ENCODE measurements at regions not wholly inside any gene's neighbourhood (a gene's known extent, or its start where the extent isn't known, plus 50 kb on each side); places are given as distances from the start of the nearest gene placed in this dataset.

DNA sequence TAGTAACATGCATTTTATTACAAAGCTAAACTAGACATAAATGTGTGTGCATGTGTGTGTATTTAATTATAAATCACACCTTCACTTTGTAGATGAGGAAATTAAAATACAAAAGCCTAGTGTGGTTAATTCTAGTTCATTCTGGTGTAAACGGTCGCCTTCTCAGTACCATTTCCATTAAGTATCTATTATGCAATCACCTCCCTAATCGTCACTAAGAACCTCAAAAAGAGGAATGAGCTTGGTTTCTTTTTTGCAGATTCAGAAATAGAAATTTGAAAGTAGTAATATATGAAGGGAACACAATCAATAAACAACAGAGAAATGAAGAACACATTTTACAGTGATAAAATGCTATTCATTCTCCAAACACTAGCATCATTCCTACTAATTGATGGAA, 233.2 kb downstream of the ZBBX start:
- Histone ChIP-seq H3K4me2 (replicated peaks; ENCODE audit: extremely low read depth, low read length, poor library complexity, severe bottlenecking) (peak overlapping the region; percentile 41), H3K36me3 (replicated peaks in 1 of 2; ENCODE audit: control insufficient read depth in 1 of 2, insufficient read depth in 2 of 2, low read length in 2 of 2) (no peaks in the 10 kb centered on the region), H3K79me2 (ENCODE audit: insufficient read depth, low read length) (no peaks in the 10 kb centered on the region), H4K20me1 (ENCODE audit: insufficient read depth, low read length) (no peaks in the 10 kb centered on the region), H3K4me3 (replicated peaks in 1 of 3; ENCODE audit: low read depth in 2 of 3, low read length in 3 of 3) (no peak overlapping the region), H3K4me1 (ENCODE audit: control insufficient read depth in 1 of 2, insufficient read depth in 2 of 2, low read length in 2 of 2) (peaks cover 16 to 30% of the 10 kb centered on the region in 2 donors), H3K27ac (ENCODE audit: low read depth in 1 of 2, low read length in 2 of 2) (peak overlapping the region in 1 of 2 donors; percentile 42), H2AFZ (ENCODE audit: insufficient read depth, low read depth, low read length, poor library complexity, severe bottlenecking) (no peak overlapping the region), H3K9me3 (replicated peaks in 1 of 2; ENCODE audit: control insufficient read depth in 1 of 2, insufficient read depth in 1 of 2, low read length in 2 of 2) (no peaks in the 10 kb centered on the region), H3K9ac (ENCODE audit: insufficient read depth, low read length, poor library complexity, severe bottlenecking) (no peak overlapping the region), H3K27me3 (ENCODE audit: control insufficient read depth in 2 of 2, insufficient read depth in 2 of 2, low read length in 2 of 2) (no peaks in the 10 kb centered on the region)
- peaks cover 0 to 3% of the 10 kb centered on the region in 2 donors for H3K36me3 Mint-ChIP-seq
- intact Hi-C loops (cut with micrococcal nuclease): no loop called here
- H3K9me3 Mint-ChIP-seq: peaks cover 0 to 8% (median 4%) of the 10 kb centered on the region in 7 donors
- DNase-seq: peak; percentile 8 to 25 (median 23)
- peak overlapping the region in 4 of 7 donors; percentile 2 to 75 (median 34) for H3K27ac Mint-ChIP-seq
- TF ChIP-seq, protein P1, sequence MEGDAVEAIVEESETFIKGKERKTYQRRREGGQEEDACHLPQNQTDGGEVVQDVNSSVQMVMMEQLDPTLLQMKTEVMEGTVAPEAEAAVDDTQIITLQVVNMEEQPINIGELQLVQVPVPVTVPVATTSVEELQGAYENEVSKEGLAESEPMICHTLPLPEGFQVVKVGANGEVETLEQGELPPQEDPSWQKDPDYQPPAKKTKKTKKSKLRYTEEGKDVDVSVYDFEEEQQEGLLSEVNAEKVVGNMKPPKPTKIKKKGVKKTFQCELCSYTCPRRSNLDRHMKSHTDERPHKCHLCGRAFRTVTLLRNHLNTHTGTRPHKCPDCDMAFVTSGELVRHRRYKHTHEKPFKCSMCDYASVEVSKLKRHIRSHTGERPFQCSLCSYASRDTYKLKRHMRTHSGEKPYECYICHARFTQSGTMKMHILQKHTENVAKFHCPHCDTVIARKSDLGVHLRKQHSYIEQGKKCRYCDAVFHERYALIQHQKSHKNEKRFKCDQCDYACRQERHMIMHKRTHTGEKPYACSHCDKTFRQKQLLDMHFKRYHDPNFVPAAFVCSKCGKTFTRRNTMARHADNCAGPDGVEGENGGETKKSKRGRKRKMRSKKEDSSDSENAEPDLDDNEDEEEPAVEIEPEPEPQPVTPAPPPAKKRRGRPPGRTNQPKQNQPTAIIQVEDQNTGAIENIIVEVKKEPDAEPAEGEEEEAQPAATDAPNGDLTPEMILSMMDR (IDR thresholded peaks at IDR 0.05): no peak
- H3K4me1 Mint-ChIP-seq: peaks cover 30% of the 10 kb centered on the region
- peaks cover 0 to 1% (median 0%) of the 10 kb centered on the region in 3 donors for H3K27me3 Mint-ChIP-seq (ENCODE audit: low read depth in 3 of 3)
- WGBS (ENCODE audit: insufficient coverage): no CpG with 5 or more reads among the region's 3 CpGs
- H3K4me3 Mint-ChIP-seq: no peak overlapping the region

DNA sequence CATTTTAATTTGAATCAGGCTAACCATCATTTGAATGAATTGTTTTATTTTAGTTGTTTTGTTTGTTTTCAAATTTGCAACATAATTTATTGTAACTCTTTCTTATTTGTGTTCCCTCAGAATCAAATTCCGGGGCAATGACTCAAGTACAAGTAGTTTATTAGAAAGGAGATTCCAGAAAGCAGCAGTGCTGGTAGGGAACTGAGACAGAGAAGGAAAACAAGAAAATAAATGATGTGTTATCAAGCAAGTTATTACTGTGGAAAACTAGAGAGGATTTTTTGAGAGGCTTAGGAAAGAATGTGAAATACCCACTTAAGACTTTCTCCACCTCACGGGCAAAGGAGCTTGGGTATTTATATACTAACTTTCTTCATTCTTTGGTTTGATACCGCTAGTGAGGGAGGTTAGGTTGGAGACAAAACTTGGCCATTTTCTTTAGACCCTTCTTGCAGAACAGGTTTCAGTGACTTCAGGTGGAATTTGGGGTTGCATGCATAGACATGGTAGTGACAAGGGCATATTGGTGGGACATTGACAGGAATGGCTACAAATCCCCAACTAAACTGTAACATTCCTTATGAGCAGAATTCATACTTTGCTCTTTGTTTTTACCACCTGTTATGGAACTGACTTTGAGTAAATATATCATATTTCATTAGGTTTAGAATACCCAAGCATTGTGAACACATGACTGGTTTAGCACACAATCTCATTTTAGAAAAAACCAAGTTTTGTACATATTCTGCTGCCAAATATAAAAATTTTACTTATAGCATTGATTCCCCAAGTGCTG, 254.3 kb downstream of the ZBBX start:
- Histone ChIP-seq H3K4me2 (replicated peaks; ENCODE audit: extremely low read depth, low read length, poor library complexity, severe bottlenecking) (no peak overlapping the region), H3K9ac (ENCODE audit: insufficient read depth, low read length, poor library complexity, severe bottlenecking) (no peak overlapping the region), H3K4me1 (ENCODE audit: control insufficient read depth in 1 of 2, insufficient read depth in 2 of 2, low read length in 2 of 2) (no peaks in the 10 kb centered on the region), H3K36me3 (replicated peaks in 1 of 2; ENCODE audit: control insufficient read depth in 1 of 2, insufficient read depth in 2 of 2, low read length in 2 of 2) (no peaks in the 10 kb centered on the region), H3K27me3 (ENCODE audit: control insufficient read depth in 2 of 2, insufficient read depth in 2 of 2, low read length in 2 of 2) (no peaks in the 10 kb centered on the region), H3K9me3 (replicated peaks in 1 of 2; ENCODE audit: control insufficient read depth in 1 of 2, insufficient read depth in 1 of 2, low read length in 2 of 2) (no peaks in the 10 kb centered on the region), H3K4me3 (replicated peaks in 1 of 3; ENCODE audit: low read depth in 2 of 3, low read length in 3 of 3) (no peak overlapping the region), H3K27ac (ENCODE audit: low read depth in 1 of 2, low read length in 2 of 2) (no peak overlapping the region), H3K79me2 (ENCODE audit: insufficient read depth, low read length) (no peaks in the 10 kb centered on the region), H4K20me1 (ENCODE audit: insufficient read depth, low read length) (no peaks in the 10 kb centered on the region), H2AFZ (ENCODE audit: insufficient read depth, low read depth, low read length, poor library complexity, severe bottlenecking) (no peak overlapping the region)
- TF ChIP-seq, protein P1 (IDR thresholded peaks at IDR 0.05): no peak
- Mint-ChIP-seq H3K4me3 (no peak overlapping the region), H3K36me3 (no peaks in the 10 kb centered on the region), H3K27ac (no peak overlapping the region), H3K9me3 (peaks cover 0 to 14% (median 9%) of the 10 kb centered on the region in 7 donors), H3K4me1 (no peaks in the 10 kb centered on the region), H3K27me3 (ENCODE audit: low read depth in 3 of 3) (peaks cover 0 to 6% (median 0%) of the 10 kb centered on the region in 3 donors)
- intact Hi-C loops (cut with micrococcal nuclease): no loop called here
- no CpG with 5 or more reads among the region's 3 CpGs for WGBS (ENCODE audit: insufficient coverage)
- no peak for DNase-seq

Data from CD14-positive monocyte (primary cell).